OCI-LY3 (cell line): ENCODE measurements at regions not wholly inside any gene's neighbourhood (a gene's known extent, or its start where the extent isn't known, plus 50 kb on each side); places are given as distances from the start of the nearest gene placed in this dataset.

Experiments used
- CTCF ChIP-seq: fragments of 200-600, 300-600 bp; sonication (generic); IDR thresholded peaks from 2 replicates; pipeline ENCODE4 v1.5.1; 2014; ENCODE audit warnings: antibody characterized with exemption, low read length, low read depth
- EZH2phosphoT487 ChIP-seq: fragments of 200-600 bp; shearing (Covaris generic); IDR thresholded peaks from 2 replicates; pipeline ENCODE4 v1.6.1; 2018; ENCODE audit warnings: antibody characterized with exemption, mixed run types, low read depth

DNA sequence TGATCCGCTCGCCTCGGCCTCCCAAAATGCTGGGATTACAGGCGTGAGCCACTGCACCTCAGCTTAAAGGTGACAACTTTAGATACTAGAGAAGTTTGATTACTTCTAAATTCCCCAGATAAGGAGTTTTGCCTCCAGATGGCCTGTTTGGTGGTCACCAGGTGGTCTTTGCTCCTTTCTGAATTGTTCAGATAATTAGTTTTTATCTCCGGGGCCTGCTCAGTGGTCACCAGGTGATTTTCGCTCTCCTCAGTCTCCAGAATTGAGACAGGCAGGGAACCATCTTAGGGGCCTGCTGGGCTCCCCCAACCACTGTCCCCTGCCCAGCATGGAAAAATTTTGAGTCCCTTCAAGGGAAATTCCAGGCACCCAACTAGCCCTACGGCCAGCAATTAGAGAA lies 62.6 kb downstream of the GPR6 start:
- TF ChIP-seq CTCF (no peak), EZH2phosphoT487 (no peak)
